NOMO-1 treated with DMSO at 0.1 percent for 48 hours (cell line): ENCODE measurements at regions not wholly inside any gene's neighbourhood (a gene's known extent, or its start where the extent isn't known, plus 50 kb on each side); places are given as distances from the start of the nearest gene placed in this dataset.
A peak's percentile ranks its signal among the peaks of the same experiment; 100 is the strongest.

Experiments
- DNase-seq: peaks from one replicate; lab custom pipeline; 2025; ENCODE audit not compliant: unreplicated experiment; lab: John Stamatoyannopoulos, UW

GRCh38 chr2:217418090-217418489 lies 558.2 kb upstream of the TNP1 start:
- DNase-seq = no peak

DNA sequence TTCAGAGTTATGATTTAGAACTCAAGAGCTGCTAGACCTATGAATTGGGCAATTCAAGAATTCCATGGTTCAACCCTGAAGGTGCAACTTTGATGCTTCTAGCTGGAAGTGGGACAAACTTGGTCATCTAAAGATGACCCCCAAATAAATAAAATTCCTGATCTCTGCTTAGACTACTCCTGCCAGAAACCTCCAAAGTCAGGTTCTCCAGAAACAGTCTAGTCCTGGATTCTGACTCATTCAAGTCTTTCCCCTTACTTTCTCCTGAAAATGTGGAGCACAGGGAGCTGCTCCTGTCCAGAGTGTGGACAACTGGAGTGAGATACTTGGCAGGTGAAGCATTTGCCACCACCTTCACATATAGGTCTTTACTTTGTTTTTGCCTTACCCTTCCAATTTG lies 557.7 kb upstream of the TNP1 start:
- no peak for DNase-seq

GRCh38 chr2:217415316-217415715 lies 555.5 kb upstream of the TNP1 start:
- DNase-seq = peak; percentile 61

DNA sequence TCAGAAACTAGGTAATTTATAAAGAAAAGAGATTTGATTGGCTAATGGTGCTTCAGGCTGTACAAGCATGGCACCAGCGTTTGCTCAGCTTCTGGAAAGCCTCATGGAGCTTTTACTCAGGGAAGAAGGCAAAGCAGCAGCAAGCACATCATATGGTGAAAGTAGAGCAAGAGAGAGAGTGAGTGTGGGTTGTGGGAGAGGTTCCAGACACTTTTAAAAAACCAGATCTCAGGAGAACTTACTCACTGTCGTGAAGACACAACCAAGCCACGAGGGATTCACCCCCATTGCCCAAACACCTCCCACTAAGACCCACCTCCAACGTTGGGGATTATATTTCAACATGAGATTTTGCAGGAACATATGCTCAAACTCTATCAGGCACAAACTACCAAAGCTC lies 554.6 kb upstream of the TNP1 start:
- no peak for DNase-seq

GRCh38 chr2:217413193-217413592 lies 553.3 kb upstream of the TNP1 start:
- no peak for DNase-seq

GRCh38 chr2:217412721-217413120 lies 552.9 kb upstream of the TNP1 start:
- no peak for DNase-seq

GRCh38 chr2:217412277-217412676 lies 552.4 kb upstream of the TNP1 start:
- no peak for DNase-seq

- no peak for DNase-seq
Measured at GRCh38 chr2:217410681-217410960, 550.8 kb upstream of the TNP1 start.

- no peak for DNase-seq
Measured at GRCh38 chr2:217409949-217410680, 550.3 kb upstream of the TNP1 start.

GRCh38 chr2:217407362-217407761 lies 547.5 kb upstream of the TNP1 start:
- no peak for DNase-seq

- DNase-seq = no peak
Measured at GRCh38 chr2:217404236-217404760, 544.4 kb upstream of the TNP1 start.

DNA sequence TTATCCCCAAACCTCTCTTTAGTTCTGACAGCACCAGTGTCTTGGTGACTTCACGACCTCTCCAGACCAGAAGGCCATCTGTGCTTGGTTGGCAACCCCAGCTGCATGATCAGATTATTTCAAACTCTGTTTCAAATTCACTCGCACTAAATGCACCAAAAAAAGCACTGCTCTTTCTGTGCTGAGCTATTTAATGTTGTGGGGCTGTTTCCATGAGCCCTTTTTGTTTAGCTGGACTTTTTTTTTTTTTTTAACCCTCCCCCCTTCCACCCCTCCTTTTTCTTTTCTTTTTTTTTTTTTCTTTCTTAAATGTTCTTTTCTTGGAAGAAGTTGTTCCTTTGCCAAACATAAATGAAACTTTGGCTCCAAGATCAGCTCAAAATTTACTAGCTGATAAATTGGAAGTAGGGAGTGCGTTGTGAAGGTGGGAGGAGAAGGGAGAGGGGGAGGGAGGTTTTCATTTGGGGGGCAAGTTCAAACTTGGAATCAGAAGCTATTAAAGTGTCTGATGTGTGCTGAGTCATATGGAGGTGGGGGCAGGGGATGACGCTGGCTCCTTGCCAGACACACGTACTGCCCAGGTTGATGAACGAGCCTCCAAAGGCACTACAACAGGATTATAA lies 543.0 kb upstream of the TNP1 start:
- DNase-seq = no peak

GRCh38 chr2:217402144-217402543 lies 542.3 kb upstream of the TNP1 start:
- DNase-seq = no peak

GRCh38 chr2:217399291-217399690 lies 539.4 kb upstream of the TNP1 start:
- DNase-seq = no peak

DNA sequence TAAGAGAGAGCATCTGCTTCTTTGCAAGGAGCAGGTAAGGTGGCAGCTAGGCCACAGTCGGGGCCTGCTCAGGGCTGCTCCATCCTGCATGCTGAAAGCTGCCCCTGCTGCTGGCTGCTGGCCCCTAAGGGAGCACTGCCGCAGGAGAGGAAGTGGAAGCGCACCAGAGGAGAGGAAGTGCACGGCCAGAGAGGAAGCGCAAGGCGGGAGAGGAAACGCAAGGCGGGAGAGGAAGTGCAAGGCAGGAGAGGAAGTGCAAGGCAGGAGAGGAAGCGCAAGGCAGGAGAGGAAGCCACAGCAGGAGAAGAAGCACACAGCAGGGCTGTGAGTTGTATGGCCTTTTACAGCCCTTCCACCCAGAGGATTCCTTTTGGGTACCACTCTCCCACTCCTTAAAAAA lies 539.0 kb upstream of the TNP1 start:
- DNase-seq = peak; percentile 59

GRCh38 chr2:217398101-217398500 lies 538.2 kb upstream of the TNP1 start:
- DNase-seq = no peak

- no peak for DNase-seq
Measured at GRCh38 chr2:217396586-217396985, 536.7 kb upstream of the TNP1 start.

DNA sequence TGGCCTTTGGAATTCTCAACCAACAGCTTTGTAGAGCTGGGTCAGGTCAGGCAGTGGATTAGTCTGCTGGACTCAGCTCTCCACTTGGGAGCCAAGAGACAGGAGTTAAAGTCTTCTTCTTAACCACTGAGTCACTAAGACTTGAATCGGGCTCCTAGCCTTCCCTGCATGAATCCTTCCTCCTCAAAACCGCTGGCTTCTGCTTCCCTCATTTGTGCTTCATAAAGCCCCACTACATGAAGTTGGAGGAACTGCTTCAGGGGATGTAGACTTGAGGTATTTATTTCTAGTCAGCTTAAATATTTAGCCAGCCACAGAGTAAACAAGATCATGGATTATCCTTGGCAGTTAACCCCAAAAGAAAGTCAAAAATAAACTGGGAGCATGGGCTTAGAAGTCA lies 536.3 kb upstream of the TNP1 start:
- DNase-seq = no peak

DNA sequence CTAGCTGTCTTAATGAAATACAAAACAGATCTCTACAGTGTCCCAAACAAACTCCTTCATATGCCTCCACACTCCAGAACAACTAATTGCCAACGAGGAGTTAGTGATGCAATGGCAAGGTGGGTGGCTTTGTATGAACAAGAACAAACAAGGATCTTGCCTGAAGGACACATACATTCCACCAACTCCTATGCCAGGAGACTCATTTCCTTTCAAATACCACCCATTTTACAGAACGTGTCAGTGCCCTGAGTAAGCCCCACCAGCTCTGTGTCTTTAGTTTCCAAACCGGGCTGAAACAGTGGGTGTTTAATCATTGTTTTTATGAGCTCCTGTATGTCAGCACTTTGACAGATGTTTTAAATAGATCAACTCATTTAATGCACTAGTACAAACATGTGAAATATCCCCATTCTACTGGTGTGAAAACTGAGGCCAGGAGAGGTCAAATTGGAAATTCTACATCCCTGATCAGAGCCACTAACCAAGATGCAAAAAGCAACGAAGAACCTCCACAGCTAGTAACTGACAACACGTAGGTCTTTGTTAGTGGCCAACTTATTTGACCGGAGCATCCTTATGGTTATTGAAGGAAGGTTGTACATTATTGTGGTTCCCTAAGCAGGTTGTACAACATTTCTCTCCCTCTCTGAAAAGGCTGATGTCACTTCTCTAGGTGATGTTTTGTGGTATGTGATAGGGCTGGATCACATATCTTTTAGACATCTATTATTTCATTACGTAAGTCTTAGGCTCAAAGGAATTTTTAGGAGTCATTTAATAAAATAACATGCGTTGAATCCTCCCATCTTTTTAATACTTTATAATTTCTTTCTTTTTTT lies 534.9 kb upstream of the TNP1 start:
- no peak for DNase-seq

DNA sequence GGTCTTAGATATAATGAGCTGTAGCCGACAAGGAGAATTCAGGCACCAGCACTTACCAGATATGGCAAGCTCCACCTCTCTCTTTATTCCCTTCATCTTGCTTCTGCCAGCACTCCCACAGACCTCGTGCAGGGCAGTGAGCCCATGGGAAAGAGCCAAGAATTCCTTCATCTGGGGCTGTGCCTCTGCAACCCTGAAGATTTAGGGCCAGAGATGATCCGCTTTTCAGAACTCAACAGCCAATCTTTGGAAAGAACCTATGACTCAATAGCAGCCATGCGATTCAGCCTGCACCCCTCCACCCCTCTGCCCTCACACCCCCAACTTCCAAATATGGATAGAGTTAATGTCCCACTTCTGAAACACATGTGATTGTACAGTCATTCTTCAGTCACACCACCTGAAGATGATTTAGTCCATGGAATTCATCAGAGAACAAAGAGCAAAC lies 533.7 kb upstream of the TNP1 start:
- no peak for DNase-seq

DNA sequence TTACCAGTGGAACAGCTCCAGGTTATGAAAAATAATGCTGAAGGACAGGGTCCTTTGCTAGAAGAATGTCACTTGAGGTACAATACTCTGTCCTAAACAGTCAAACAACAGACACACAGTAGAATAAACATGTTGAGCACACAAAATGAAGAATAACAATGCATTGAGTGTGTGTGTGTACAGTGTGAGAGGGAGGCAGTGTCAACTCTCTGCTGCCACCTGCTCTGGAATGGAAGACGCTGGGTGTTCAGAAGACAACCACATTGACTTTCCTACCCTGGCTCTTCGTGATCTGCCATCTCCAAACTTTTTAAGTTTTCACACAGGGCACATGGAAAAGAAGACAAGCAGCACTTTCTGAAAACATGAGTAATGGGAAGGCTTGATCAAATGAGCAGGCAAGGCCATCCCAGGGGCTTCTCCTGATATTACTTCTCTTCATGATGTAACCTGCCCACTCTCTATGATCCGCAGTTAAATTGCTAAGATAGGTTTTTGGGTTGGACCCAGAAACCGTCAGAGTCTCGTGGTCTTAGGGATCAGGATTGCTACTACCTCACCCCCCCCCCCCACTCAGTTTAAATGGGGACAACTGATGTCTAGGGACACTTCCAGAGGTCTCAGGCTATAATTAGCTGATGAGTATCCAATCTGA lies 533.2 kb upstream of the TNP1 start:
- DNase-seq = no peak
